NCI-H1417 (cell line): ENCODE measurements at regions not wholly inside any gene's neighbourhood (a gene's known extent, or its start where the extent isn't known, plus 50 kb on each side); places are given as distances from the start of the nearest gene placed in this dataset.

ENCODE experiments used
- DNase-seq, 3 experiments: peaks; one replicate each; lab custom pipeline; 2025; lab: John Stamatoyannopoulos, UW

DNA sequence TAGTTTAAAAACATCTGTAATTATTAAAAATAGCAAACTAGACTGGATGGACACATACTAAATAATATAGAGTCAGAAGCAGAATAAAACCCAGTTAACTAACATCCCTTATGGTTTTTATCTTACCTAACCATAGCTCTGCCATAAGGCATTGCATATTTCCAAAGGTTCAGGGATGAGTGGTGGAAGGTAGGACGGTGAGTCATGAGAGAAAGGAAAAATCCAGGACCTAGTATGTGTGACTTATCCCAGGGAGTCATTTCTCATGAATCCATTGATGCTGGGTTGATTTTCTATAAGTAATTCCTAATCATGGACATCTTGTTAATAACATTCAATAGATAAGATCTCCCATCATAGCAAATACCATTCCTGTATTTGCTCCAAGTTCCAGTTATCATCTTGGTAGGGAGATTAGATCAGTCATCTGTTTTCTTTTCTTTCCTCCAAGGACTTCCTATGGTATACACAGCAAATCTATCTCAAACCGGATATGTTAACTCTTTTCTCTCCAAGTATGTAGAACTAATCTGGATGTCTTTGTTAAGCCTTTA lies 490.7 kb upstream of the B3GALT2 start:
- DNase-seq, result no peak

DNA sequence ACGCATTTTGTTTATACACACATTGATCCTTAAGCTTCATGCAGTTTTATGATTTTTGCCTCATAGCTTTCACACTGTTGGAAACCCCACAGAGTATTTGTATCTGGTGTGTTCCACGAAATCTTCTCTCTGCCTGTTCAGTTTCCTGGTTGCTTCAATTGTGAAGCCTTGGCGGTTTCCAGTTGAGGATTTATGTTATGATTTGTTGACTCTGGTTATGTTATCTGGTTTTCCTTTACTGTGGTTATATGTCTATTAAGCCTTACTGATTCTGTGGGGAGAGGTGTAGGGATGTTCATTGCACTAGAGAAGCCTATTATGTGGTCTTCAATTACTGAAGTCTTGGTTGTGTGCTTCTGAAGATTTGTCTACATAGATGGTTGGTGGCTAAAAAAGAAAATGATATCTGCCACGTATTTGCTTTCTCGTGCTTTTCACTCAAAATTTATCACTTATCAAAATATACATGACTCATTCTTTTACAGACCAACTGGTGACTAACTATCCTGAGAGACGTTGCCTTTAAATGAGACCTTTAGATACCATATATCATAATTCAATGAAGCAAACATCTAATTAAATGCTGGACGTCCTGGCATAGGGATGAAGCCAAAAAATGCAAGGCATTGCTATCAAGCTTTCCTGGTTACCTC lies 488.0 kb upstream of the B3GALT2 start:
- no peak for DNase-seq

DNA sequence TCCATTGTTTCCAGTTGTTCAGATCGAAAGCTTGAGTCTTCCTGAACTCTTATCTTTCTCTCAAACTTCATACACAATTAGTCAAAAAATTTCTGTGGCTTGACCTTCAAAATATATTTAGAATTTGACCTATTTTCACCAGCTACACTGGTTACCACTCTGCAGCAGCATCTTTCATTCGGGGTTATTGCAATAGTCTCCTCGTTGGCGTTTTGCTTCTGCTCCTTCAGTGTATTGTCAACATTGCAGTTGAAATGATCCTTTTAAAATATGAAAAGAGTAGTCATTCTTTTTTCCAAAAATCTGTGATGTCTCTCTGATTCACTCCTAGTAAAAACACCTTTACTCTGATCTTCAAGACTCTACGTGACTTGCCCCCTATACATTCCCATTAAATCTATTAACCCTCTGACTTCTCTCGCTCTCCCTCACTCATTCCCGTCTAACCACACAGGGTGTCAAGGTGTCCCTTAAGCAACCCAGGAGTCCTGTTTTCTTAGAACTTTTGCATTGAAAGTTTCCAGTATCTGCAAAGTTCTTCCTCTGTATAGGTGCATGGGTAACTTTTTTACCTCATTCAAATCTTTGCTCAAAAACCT lies 480.2 kb upstream of the B3GALT2 start:
- no peak for DNase-seq

DNA sequence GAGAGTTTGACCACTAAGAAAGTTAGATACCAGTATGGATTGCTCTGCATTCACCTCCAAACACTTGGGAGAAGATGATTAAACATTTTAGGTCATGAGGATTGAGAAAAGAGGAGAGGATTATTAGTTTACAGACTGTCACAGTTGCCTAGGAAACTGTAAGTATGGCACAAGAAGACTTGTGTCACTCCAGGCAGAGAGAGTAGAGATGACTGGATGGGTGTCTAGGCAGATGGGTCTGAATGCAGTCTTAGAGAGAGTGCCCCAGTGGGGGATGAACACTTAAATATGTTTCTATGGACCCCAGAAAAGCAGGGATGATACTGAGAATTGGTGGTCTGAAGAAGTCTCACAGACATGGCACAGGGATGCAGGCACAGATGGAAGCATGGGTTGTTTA lies 477.6 kb upstream of the B3GALT2 start:
- no peak for DNase-seq

DNA sequence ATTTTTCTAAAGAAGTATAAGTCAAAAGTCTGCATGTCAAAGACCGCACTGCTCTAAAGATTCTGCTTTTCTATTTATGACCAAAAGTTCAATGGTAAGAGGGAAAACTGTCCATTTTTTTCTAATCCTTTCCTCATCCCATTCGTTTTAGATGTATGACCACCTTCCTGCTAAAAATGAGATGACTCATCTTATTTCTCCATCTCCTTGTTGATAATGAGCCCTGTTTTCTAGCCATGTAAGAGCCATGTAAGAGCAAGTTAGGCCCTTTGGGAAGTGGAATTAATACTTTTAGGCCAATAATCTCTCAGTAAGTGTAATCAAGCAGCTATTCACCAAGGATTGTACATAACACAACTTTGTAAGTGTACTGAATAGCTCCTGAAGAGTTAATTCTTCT lies 475.6 kb upstream of the B3GALT2 start:
- no peak for DNase-seq

DNA sequence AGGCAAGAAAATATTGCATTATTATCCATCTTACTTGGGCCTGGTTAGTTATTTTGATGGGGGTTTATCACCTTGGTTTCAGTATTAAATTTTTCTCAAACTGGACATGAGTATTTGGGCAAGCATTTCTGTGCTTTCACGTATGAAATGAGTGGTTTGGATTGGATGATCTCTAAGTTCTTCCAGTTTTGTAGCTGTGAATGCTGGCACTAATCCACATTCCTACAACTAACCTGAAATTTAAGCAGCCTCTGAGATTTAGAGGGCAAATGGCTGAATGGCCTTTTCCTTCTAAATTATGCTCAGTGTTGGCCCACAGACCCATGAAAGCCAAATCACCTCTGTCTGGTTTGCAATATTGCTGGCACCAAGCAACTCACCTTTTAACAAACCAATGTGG lies 475.0 kb upstream of the B3GALT2 start:
- no peak for DNase-seq

DNA sequence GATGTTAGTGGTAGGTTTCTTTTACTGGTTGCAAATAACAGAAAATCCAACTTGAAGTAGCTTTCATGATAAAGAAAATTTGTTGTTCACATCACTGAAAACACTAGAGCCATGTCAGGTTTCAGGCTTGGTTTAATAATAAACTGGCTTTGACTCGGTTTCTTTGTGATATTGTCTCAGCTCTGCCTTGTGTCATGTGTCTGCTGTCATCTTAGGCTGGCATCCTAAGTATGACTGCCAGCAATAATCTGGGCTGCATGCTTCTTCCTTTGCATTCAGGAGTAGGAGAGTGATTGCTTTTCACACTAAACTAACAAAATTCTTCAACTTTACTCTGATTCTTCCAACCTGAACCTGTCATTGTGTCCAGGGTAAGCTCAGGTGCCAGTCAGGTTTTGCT lies 474.0 kb upstream of the B3GALT2 start:
- no peak for DNase-seq

DNA sequence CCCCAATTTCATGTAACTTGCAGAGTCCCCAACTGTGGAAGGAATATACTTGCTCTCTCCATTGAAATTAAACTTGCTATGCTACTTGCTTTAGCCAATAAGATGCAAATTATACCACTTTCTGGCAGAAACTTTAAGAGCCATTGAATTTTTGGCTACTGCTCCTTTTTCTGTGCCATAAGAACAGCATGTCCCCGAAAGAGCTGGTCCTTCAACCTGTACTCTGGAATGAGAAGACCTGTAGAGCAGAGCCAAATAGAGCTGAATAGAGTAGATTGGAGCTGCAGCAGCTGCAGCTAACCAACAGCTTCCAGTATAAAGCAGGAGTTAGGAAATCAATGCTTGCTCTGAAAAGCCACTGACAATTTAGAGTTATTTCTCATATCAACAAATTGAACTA lies 472.3 kb upstream of the B3GALT2 start:
- DNase-seq, result peak in 1 of 3 experiments; percentile 15

DNA sequence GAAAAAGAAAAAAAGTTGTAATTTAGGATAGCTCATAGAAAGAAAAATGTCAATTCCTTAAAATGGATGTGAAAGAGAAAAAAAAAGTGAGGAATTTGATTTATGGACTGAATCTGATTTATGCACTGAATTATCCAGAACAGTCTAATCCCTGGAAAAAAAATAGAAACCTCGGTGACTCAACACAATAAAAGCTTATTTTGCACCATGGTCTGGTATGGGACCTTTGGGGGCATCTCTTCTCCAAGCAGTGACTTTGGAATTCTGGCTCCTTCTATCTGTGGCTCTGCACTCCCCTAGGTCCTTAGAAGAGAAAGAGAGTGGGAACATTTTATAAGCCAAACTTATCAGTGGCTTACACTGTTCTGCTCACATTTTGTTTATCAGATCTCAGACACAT lies 471.7 kb upstream of the B3GALT2 start:
- DNase-seq, result no peak

DNA sequence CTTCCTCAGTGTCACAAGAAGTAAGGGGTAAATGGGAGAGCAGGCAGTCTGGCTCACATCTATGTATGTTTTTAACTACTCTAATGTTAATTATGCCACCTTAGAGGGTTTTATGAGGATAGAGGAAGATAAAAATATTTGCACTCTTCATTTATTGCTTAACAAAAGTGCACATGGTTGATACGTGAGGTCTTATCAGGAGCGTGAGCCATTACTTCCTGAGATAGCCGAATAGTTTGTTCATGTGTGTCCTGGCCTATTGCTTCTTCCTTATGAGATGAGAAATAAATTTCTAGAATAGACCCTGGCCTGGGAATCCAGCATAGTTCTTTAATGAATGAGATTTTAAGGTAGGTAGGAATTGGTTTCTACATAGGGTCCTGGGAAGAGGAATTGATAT lies 471.1 kb upstream of the B3GALT2 start:
- no peak for DNase-seq

DNA sequence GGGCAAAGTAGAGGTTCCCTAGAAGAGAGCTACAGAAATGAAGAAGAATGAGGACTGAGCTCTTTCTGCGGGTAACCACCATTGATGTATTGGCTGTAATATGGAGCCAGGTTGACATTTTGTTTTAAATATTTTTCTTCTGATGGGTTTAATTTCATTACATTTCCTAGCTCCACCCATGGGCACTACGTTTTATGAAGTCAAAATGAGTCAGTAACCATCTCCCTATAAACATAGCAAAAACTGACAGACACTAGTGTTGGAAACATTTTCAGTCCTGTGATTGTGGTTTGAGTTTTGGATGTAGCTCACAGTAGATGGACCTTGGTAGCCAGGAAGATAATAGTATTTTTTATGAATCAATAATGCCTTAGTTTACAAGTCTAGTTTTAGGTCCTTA lies 470.4 kb upstream of the B3GALT2 start:
- no peak for DNase-seq

DNA sequence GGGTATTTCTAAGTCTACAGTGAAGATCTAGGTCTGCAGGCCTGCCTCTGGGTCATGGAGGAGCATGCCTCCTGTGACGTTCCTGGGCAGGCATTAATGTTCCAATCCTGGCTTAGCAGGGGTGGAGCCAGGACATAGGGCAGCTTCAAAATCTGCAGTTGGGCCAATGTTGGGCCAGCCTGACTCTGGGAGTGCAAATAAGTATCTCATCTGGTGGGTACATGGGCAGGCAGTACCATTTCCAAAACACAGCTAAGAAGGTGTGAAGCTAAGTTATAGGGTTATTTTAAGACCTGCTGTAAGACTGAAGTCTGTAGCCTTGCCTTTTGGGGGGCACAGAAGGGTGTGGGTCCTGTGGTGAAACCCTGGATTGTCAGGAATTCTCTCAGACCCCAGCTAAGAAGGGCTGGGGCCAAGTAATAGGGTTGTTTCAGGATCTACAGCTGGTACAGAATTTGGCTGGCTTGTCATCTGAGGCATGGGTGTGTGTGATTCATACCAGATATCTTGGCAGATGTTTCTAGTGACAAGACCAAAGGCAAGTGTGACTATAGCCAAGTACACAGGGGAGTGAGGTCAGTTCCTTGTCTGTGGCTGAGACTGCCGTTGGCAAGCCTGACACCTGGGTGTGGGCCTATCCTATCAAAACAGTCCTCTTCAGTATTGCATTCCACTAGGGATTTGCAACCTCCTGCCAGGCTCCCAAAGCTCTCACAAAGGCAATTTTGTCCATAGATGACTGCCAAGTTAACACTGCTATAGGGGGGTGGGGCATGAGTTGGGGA lies 468.7 kb upstream of the B3GALT2 start:
- no peak for DNase-seq

DNA sequence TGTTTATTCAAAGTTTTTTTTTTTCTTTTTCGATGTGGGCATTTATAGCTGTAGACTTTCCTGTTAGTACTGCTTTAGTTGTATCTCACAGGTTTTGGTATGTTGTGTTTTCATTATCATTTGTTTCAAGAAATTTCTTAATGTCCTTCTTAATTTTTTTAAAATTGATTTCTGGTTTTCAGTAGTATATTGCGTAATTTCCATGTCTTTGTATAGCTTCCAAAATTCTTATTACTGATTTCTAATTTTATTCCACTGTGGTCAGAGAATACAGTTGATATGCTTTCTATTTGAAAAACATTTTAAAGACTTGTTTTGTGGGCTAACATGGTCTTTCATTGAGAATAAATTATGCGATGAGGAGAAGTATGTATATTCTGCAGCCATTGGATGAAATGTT lies 463.2 kb upstream of the B3GALT2 start:
- no peak for DNase-seq

DNA sequence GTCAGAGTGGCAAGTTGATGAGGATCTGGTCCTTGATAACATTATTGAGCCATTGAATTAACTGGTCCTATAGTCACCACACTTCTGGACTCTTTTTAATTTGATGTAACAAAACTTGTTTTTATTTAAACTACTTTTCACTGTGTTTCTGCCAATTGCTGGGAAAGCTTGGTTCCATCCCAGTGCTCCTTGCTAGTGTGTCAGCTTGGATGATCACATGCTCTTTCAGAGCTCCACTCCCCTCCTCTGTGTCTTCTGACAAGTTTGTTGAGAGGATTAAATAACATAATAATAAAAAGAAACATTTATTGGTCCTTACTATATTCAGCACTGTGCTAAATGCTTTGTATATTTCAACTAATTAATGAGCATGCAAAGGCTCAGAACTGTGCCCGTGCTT lies 448.5 kb upstream of the B3GALT2 start:
- no peak for DNase-seq

DNA sequence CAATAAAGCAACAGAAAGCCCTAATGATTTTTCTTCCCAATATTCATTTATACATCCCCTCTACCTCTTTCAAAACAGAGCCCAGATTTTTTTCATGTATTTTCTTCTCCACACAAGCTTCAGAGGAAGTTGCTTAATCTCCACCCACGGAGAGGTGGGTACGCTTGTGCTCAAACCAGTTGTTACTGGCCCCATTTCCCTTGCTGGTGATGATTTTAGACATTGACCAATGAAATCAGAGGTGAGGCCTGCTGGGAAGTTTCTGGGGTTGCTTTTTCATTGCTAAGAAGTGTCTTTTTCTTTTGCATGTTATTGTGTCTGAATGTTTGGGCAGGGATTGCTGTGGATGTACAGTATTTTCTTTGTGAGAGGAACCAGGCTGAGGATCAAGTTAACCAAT lies 448.1 kb upstream of the B3GALT2 start:
- no peak for DNase-seq

DNA sequence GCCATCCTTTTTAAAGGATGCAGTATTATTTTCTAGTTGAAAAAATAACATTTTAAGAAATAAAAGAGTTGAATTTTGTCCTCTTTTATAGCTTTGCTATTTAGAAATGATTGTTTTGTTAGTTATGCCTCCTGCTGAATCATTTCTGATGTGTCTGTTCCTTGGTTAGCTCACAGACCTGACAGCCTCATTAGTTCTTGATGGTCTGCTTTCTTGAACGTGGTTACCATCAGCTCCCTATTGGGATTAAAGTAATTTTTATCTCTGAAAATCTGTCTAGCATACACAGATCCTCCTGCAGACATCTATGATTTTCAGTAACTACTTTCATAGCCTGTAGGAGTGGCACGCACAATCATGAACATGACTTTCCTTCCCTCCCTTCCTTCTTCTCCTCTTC lies 447.6 kb upstream of the B3GALT2 start:
- no peak for DNase-seq

DNA sequence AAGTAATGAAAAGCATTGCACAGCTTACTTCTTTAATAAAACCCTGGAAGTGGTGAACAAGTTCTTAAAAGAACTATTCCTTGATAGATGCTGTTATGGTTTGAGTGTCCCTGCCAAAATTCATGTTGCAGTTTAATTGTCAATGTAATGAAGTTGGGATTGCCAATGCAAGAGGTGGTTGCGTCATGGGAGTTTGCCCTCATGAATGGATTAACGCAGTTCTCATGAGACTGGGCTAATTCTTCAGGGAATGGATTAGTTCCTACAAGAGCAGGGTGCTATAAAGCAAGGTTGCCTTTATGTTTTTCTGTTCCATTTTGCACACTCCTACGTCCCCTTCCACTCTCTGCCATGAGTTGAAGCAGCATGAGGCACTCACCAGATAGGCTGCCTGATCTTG lies 446.7 kb upstream of the B3GALT2 start:
- no peak for DNase-seq

DNA sequence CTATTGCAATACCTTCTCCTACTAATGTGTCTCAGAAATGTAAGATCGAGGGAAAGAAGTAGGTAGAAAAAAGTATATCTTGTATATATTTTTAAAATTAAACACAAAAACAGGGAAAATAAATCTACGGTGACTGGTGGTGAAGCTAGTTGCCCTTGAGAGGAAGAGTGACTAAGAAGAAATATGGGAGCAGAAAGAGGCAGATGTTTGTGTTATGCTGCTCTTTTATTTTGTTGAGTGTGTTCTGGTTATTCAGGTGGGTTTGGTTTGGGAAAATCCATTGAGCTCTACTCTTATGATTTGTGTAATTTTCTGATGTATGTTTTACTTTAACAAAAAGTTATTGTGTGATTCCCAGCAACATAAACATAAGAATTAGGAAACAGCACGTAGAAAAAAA lies 444.9 kb upstream of the B3GALT2 start:
- no peak for DNase-seq

DNA sequence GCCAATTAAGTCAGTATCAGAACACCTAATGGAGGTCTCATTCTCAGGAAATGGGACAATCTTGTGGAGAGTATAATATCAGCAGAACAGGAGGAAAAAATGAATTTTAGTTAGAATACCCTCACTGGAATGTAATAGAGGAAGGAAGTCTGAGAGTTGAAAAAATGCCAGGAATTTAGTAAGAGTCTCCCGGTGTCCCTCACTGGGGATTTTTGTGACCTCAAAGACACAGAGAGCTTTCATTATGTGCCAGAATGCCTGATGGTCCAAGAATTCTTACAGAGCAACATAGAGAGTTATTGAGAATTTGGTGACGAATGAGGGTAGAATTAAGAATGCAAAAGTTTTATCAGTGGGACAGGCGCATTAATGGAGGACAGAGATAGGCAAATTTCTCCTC lies 443.5 kb upstream of the B3GALT2 start:
- DNase-seq, result no peak

DNA sequence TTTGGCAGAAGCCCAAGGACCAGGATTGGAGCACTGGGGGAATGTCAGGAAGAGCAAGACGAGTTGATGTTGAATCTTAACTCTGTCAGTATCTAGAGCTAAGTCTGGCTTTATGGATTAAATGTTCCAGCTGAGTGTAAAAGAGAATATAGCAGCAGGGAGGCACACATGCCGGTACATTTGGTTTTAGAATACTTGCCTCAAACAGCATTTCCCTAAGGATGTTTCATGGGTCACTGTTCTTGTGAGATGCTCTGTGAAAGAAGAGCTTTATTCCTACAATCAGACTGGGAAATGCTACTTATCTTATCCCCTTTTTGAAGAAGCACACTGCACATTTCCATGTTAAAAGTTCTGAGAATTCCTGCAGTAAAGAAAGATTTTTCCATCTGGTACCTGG lies 440.3 kb upstream of the B3GALT2 start:
- no peak for DNase-seq

DNA sequence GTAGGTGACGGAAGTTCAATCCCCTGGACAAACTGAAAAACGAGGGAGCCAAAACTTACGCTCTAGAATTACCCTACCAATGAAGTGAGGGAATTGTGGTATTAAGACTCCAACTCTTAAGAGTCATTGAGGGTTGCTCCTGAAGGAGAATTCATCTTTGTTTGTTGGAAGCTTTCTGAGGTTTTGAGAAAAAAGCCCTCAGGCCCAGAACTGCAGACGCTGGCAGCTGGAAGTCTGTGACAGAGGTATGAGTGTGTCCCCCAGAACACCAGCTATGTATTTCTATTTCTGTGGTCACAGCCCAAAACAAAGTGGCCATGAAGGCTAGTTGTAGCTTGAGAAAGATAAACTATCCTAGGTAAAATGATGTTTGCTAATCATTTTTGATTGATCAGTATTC lies 438.8 kb upstream of the B3GALT2 start:
- DNase-seq, result no peak

DNA sequence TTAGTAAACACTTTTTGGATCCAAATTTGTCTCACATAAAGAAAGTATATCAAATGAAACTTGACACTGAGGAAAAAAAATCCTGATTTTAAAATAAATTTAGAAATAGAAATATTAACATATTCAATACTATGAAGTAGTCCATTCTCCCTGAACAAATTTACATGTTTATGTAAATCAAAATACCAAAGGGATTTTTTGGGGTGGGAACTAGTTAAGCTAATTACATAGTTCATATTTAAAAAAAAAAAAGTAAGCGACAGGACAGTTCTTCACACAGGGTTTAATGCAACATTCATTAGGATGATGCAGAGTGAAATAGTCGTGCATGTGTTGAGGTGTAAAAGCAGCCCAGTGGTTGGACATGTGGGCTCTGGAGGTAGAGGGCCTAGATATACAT lies 433.5 kb upstream of the B3GALT2 start:
- DNase-seq, result no peak

DNA sequence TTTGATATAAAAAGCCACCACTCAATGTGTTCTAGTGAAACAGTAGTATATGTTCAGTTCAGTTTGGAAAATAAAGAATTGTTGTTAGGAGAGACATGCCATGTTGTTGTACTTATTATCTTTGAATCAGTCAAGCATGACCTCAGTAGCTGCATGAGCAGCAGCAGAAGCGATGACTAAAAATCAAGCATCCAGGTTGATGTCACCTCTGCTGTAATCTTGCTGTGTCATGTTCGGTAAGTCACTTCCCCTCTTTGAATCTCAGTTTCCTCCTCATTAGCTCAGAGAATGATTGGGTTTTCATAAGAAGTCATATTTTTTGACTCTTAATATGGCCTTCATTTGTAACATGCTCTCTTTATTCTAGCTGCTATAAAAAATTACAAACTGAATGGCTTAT lies 428.4 kb upstream of the B3GALT2 start:
- no peak for DNase-seq
